Neural progenitor cell (in vitro differentiated cells): ENCODE measurements at regions not wholly inside any gene's neighbourhood (a gene's known extent, or its start where the extent isn't known, plus 50 kb on each side); places are given as distances from the start of the nearest gene placed in this dataset.
A peak's percentile ranks its signal among the peaks of the same experiment; 100 is the strongest.

Experiments used
- DNase-seq: peaks from one replicate; pipeline ENCODE4 v3.0.0-alpha.2; 2016; ENCODE audit warnings: low spot score
- H2AFZ ChIP-seq: fragments of 200-600 bp; sonication (generic); replicated peaks from 2 replicates; pipeline ENCODE4 v1.6.1; 2016; ENCODE audit warnings: antibody characterized with exemption
- H3F3A ChIP-seq: fragments of 200-600 bp; sonication (generic); 2 replicates; pipeline ENCODE4 v1.6.1; 2016; ENCODE audit warnings: antibody characterized with exemption, low read depth
- H3K27ac ChIP-seq: fragments of 200-600 bp; sonication (generic); 2 replicates; pipeline ENCODE4 v1.5.1; 2016; ENCODE audit warnings: mild to moderate bottlenecking
- H3K27me3 ChIP-seq: fragments of 200-600 bp; sonication (generic); 2 replicates; pipeline ENCODE4 v1.6.1; 2016; ENCODE audit warnings: mild to moderate bottlenecking, moderate library complexity
- H3K36me3 ChIP-seq: fragments of 200-600 bp; sonication (generic); 2 replicates; pipeline ENCODE4 v1.5.1; 2016
- H3K4me1 ChIP-seq: fragments of 200-600 bp; sonication (generic); 2 replicates; pipeline ENCODE4 v1.6.1; 2016; ENCODE audit warnings: mixed run types
- H3K4me2 ChIP-seq: fragments of 200-600 bp; sonication (generic); 2 replicates; pipeline ENCODE4 v1.6.1; 2016
- H3K4me3 ChIP-seq: fragments of 200-600 bp; sonication (generic); 2 replicates; pipeline ENCODE4 v1.5.1; 2016
- H3K79me2 ChIP-seq: fragments of 200-600 bp; sonication (generic); 2 replicates; pipeline ENCODE4 v1.6.1; 2016; ENCODE audit warnings: low read depth
- H3K9ac ChIP-seq: fragments of 200-600 bp; sonication (generic); 2 replicates; pipeline ENCODE4 v1.6.1; 2016
- H3K9me3 ChIP-seq: fragments of 200-600 bp; sonication (generic); 2 replicates; pipeline ENCODE4 v1.5.1; 2016; ENCODE audit warnings: low read depth
- H4K20me1 ChIP-seq: fragments of 200-600 bp; sonication (generic); 2 replicates; pipeline ENCODE4 v1.6.1; 2016; ENCODE audit warnings: low read depth
- H3K27ac Mint-ChIP-seq: 3 replicates; pipeline ENCODE4 v1.8.0; 2021; ENCODE audit warnings: mixed read lengths
- H3K27me3 Mint-ChIP-seq: 2 replicates; pipeline ENCODE4 v1.8.0; 2022; ENCODE audit warnings: low read depth, mild to moderate bottlenecking, inconsistent platforms, moderate library complexity, mixed read lengths; ENCODE audit not compliant: insufficient read depth
- H3K36me3 Mint-ChIP-seq: 3 replicates; pipeline ENCODE4 v1.8.0; 2021; ENCODE audit warnings: mixed read lengths
- H3K4me1 Mint-ChIP-seq: 3 replicates; pipeline ENCODE4 v1.8.0; 2021; ENCODE audit warnings: mixed read lengths
- H3K4me3 Mint-ChIP-seq: 3 replicates; pipeline ENCODE4 v1.8.0; 2021; ENCODE audit warnings: mild to moderate bottlenecking, moderate library complexity, mixed read lengths
- H3K9me3 Mint-ChIP-seq: 3 replicates; pipeline ENCODE4 v1.8.0; 2020; ENCODE audit warnings: mixed read lengths
- EZH2 ChIP-seq: fragments of 200-600 bp; sonication (generic); IDR thresholded peaks from 2 replicates; pipeline ENCODE4 v1.6.1; 2017; ENCODE audit warnings: antibody characterized with exemption, mild to moderate bottlenecking, moderate library complexity
- EZH2phosphoT487 ChIP-seq: fragments of 200-600 bp; sonication (generic); IDR thresholded peaks from 2 replicates; pipeline ENCODE4 v1.6.1; 2017; ENCODE audit warnings: antibody characterized with exemption
- TF ChIP-seq, protein P1 (sequence below): fragments of 200-600 bp; sonication (generic); IDR thresholded peaks from 2 replicates; pipeline ENCODE4 v1.5.1; 2017; ENCODE audit warnings: antibody characterized with exemption, mild to moderate bottlenecking

DNA sequence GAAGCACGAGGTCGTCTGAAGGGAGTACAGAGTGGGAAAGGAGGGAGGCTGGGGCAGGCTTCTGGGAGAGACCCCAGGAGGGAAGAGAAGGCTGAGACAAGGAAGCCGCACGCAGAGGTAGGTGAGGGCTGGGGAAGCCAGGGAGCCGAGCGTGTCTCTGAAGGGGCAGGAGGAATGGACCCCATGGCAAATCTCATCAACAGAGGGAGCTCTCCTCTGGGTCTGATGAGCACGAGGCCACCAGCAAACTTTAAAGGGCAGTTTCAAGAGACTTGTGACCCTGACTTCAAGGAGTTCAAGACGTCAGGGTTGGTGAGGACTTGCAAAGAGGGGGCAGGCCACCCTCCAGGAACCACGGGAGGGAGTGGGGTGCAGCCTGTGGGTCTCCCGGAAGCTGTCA lies 326.2 kb upstream of the IRX2 start:
- Mint-ChIP-seq H3K4me1 (no peaks in the 10 kb centered on the region), H3K27ac (no peak overlapping the region), H3K27me3 (peaks cover 3% of the 10 kb centered on the region), H3K4me3 (no peak overlapping the region), H3K36me3 (no peaks in the 10 kb centered on the region), H3K9me3 (peaks cover 24% of the 10 kb centered on the region)
- Histone ChIP-seq H3K79me2 (no peaks in the 10 kb centered on the region), H3F3A (no peaks in the 10 kb centered on the region), H3K9ac (no peak overlapping the region), H2AFZ (no peak overlapping the region), H3K36me3 (no peaks in the 10 kb centered on the region), H3K9me3 (no peaks in the 10 kb centered on the region), H3K4me2 (no peak overlapping the region), H3K27ac (no peak overlapping the region), H3K4me3 (no peak overlapping the region), H3K27me3 (no peaks in the 10 kb centered on the region), H4K20me1 (no peaks in the 10 kb centered on the region), H3K4me1 (no peaks in the 10 kb centered on the region)
- TF ChIP-seq EZH2 (no peak), EZH2phosphoT487 (no peak)
- TF ChIP-seq, protein P1, sequence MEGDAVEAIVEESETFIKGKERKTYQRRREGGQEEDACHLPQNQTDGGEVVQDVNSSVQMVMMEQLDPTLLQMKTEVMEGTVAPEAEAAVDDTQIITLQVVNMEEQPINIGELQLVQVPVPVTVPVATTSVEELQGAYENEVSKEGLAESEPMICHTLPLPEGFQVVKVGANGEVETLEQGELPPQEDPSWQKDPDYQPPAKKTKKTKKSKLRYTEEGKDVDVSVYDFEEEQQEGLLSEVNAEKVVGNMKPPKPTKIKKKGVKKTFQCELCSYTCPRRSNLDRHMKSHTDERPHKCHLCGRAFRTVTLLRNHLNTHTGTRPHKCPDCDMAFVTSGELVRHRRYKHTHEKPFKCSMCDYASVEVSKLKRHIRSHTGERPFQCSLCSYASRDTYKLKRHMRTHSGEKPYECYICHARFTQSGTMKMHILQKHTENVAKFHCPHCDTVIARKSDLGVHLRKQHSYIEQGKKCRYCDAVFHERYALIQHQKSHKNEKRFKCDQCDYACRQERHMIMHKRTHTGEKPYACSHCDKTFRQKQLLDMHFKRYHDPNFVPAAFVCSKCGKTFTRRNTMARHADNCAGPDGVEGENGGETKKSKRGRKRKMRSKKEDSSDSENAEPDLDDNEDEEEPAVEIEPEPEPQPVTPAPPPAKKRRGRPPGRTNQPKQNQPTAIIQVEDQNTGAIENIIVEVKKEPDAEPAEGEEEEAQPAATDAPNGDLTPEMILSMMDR: peak; percentile 20
- no peak for DNase-seq

DNA sequence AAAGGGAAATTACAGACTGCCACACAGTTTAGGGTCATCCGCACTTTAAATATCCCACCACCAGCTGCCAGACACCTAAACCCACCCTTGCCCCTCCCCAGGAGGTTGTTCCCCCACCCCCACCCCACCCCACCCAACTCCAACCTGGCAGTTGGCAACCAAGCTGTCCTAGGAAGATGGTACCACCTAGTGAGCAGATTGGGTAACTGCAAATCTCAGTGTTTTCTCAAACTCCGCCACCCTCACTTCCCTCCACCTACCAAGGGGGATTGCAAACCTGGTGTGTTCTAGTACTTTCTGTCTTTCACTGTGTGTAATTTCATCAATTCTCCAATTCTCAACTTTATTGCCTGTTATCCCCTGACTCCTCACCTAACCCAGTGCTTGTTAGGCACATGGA lies 323.8 kb upstream of the IRX2 start:
- no peaks in the 10 kb centered on the region for H3K4me1 Mint-ChIP-seq
- no peaks in the 10 kb centered on the region for H3K4me1 ChIP-seq
- no peaks in the 10 kb centered on the region for H3K79me2 ChIP-seq
- H3K4me3 Mint-ChIP-seq: no peak overlapping the region
- TF ChIP-seq, protein P1: peak; percentile 27
- no peak for TF ChIP-seq EZH2phosphoT487
- TF ChIP-seq EZH2: no peak
- H3K4me3 ChIP-seq: no peak overlapping the region
- no peaks in the 10 kb centered on the region for H3K36me3 Mint-ChIP-seq
- H3K27ac ChIP-seq: no peak overlapping the region
- no peaks in the 10 kb centered on the region for H3K36me3 ChIP-seq
- H3K9me3 Mint-ChIP-seq: peaks cover 35% of the 10 kb centered on the region
- no peaks in the 10 kb centered on the region for H3K9me3 ChIP-seq
- H3K9ac ChIP-seq: no peak overlapping the region
- no peaks in the 10 kb centered on the region for H3K27me3 ChIP-seq
- no peak overlapping the region for H3K4me2 ChIP-seq
- no peaks in the 10 kb centered on the region for H3F3A ChIP-seq
- H2AFZ ChIP-seq: no peak overlapping the region
- no peaks in the 10 kb centered on the region for H4K20me1 ChIP-seq
- H3K27me3 Mint-ChIP-seq: peaks cover 3% of the 10 kb centered on the region
- no peak for DNase-seq
- no peak overlapping the region for H3K27ac Mint-ChIP-seq

DNA sequence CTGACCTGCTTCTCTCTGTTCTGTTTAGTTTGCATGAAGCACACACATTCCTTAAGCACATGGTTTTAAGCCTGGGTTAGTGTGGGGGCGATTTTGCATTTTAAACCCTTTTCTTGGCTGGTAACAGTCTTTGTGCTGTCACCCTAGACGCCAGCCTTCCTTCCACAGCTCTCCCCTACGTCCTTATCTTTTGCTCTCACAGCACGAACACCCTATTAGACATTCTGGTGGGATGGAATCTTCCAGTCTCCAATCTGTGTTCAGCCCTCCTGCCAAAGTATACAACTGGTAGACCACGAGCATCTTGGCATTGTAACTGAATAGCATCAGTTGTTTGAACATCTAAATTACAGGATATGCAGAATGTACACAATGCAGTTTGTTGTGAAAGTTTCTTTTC lies 316.9 kb upstream of the IRX2 start:
- Mint-ChIP-seq H3K4me3 (no peak overlapping the region), H3K27me3 (peaks cover 2% of the 10 kb centered on the region), H3K36me3 (no peaks in the 10 kb centered on the region), H3K27ac (peak overlapping the region; percentile 12), H3K4me1 (peaks cover 10% of the 10 kb centered on the region), H3K9me3 (peaks cover 14% of the 10 kb centered on the region)
- H3K79me2 ChIP-seq: no peaks in the 10 kb centered on the region
- H3K27me3 ChIP-seq: no peaks in the 10 kb centered on the region
- no peak for DNase-seq
- no peak overlapping the region for H2AFZ ChIP-seq
- H3K27ac ChIP-seq: no peak overlapping the region
- H4K20me1 ChIP-seq: no peaks in the 10 kb centered on the region
- H3F3A ChIP-seq: no peaks in the 10 kb centered on the region
- H3K4me2 ChIP-seq: no peak overlapping the region
- TF ChIP-seq, protein P1: no peak
- no peak for TF ChIP-seq EZH2phosphoT487
- no peak for TF ChIP-seq EZH2
- no peaks in the 10 kb centered on the region for H3K4me1 ChIP-seq
- no peak overlapping the region for H3K9ac ChIP-seq
- no peak overlapping the region for H3K4me3 ChIP-seq
- no peaks in the 10 kb centered on the region for H3K9me3 ChIP-seq
- H3K36me3 ChIP-seq: no peaks in the 10 kb centered on the region

DNA sequence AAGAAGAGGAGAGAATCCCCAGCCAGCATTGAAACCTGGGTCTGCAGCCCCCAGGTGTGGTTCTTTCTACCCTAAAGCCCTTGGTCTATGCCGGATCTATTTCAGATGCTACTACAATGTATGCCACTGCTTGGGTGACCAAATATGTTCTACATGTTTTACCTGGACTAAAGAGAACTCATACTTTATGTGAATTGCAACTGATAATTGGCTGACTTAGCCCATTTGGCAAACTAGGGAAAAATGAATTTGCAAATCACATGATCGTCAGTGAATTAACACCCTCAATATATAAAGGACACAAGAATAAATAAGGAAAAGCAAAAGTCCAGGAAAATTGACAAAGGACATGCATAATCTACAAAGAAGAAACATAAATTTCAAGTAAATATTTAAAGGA lies 308.8 kb upstream of the IRX2 start:
- Histone ChIP-seq H3K27me3 (no peaks in the 10 kb centered on the region), H3K4me3 (no peak overlapping the region), H3K27ac (no peak overlapping the region), H3K4me1 (no peaks in the 10 kb centered on the region), H4K20me1 (no peaks in the 10 kb centered on the region), H3K79me2 (no peaks in the 10 kb centered on the region), H3K9ac (no peak overlapping the region), H3K36me3 (no peaks in the 10 kb centered on the region), H3K9me3 (no peaks in the 10 kb centered on the region), H2AFZ (no peak overlapping the region), H3F3A (no peaks in the 10 kb centered on the region), H3K4me2 (no peak overlapping the region)
- Mint-ChIP-seq H3K27me3 (peaks cover 10% of the 10 kb centered on the region), H3K36me3 (no peaks in the 10 kb centered on the region), H3K27ac (no peak overlapping the region), H3K4me1 (peaks cover 19% of the 10 kb centered on the region), H3K9me3 (peaks cover 22% of the 10 kb centered on the region), H3K4me3 (no peak overlapping the region)
- DNase-seq: no peak
- TF ChIP-seq, protein P1: no peak
- no peak for TF ChIP-seq EZH2phosphoT487
- no peak for TF ChIP-seq EZH2
